ENCODE measurements at regions not wholly inside any gene's neighbourhood (a gene's known extent, or its start where the extent isn't known, plus 50 kb on each side); places are given as distances from the start of the nearest gene placed in this dataset.

GRCh38 chr10:105981679-105982078 lies 1182.8 kb downstream of the SORCS1 start:
- TF ChIP-seq CTCF (IDR thresholded peaks at IDR 0.05; ENCODE audit: insufficient read depth, low read length, poor library complexity, severe bottlenecking) = no peak
- no peak for DNase-seq (ENCODE audit: low read depth)

GRCh38 chr10:105974803-105975456 lies 1189.6 kb downstream of the SORCS1 start:
- Histone ChIP-seq H3K27me3 (ENCODE audit: control insufficient read depth, insufficient read depth, low read length) (no peaks in the 10 kb centered on the region), H3K4me3 (ENCODE audit: low read depth, low read length) (no peak overlapping the region), H3K36me3 (ENCODE audit: control insufficient read depth, insufficient read depth, low read length) (no peaks in the 10 kb centered on the region)
- no peak for DNase-seq (ENCODE audit: low read depth)
- TF ChIP-seq CTCF (IDR thresholded peaks at IDR 0.05; ENCODE audit: insufficient read depth, low read length, poor library complexity, severe bottlenecking) = peak; percentile 62

More at GRCh38 chr10:105981679-105982078, 1182.8 kb downstream of the SORCS1 start:
- no peaks in the 10 kb centered on the region for H3K27me3 ChIP-seq (ENCODE audit: control insufficient read depth, insufficient read depth, low read length)
- H3K4me3 ChIP-seq (ENCODE audit: low read depth, low read length) = no peak overlapping the region
- no peaks in the 10 kb centered on the region for H3K36me3 ChIP-seq (ENCODE audit: control insufficient read depth, insufficient read depth, low read length)

GRCh38 chr10:105973902-105974301 lies 1190.6 kb downstream of the SORCS1 start:
- no peak for TF ChIP-seq CTCF (IDR thresholded peaks at IDR 0.05; ENCODE audit: insufficient read depth, low read length, poor library complexity, severe bottlenecking)
- Histone ChIP-seq H3K36me3 (ENCODE audit: control insufficient read depth, insufficient read depth, low read length) (no peaks in the 10 kb centered on the region), H3K27me3 (ENCODE audit: control insufficient read depth, insufficient read depth, low read length) (no peaks in the 10 kb centered on the region), H3K4me3 (ENCODE audit: low read depth, low read length) (no peak overlapping the region)
- no peak for DNase-seq (ENCODE audit: low read depth)

- DNase-seq (ENCODE audit: low read depth) = no peak
- TF ChIP-seq CTCF (IDR thresholded peaks at IDR 0.05; ENCODE audit: insufficient read depth, low read length, poor library complexity, severe bottlenecking) = no peak
- Histone ChIP-seq H3K36me3 (ENCODE audit: control insufficient read depth, insufficient read depth, low read length) (no peaks in the 10 kb centered on the region), H3K4me3 (ENCODE audit: low read depth, low read length) (no peak overlapping the region), H3K27me3 (ENCODE audit: control insufficient read depth, insufficient read depth, low read length) (no peaks in the 10 kb centered on the region)
Measured at GRCh38 chr10:105973360-105973759, 1191.1 kb downstream of the SORCS1 start.

- no peak for DNase-seq (ENCODE audit: low read depth)
- H3K36me3 ChIP-seq (ENCODE audit: control insufficient read depth, insufficient read depth, low read length) = no peaks in the 10 kb centered on the region
- TF ChIP-seq CTCF (IDR thresholded peaks at IDR 0.05; ENCODE audit: insufficient read depth, low read length, poor library complexity, severe bottlenecking) = no peak
- H3K4me3 ChIP-seq (ENCODE audit: low read depth, low read length) = no peak overlapping the region
- H3K27me3 ChIP-seq (ENCODE audit: control insufficient read depth, insufficient read depth, low read length) = no peaks in the 10 kb centered on the region
Measured at GRCh38 chr10:105971460-105971859, 1193.0 kb downstream of the SORCS1 start.

- DNase-seq (ENCODE audit: low read depth) = no peak
- Histone ChIP-seq H3K4me3 (ENCODE audit: low read depth, low read length) (no peak overlapping the region), H3K36me3 (ENCODE audit: control insufficient read depth, insufficient read depth, low read length) (no peaks in the 10 kb centered on the region), H3K27me3 (ENCODE audit: control insufficient read depth, insufficient read depth, low read length) (no peaks in the 10 kb centered on the region)
- no peak for TF ChIP-seq CTCF (IDR thresholded peaks at IDR 0.05; ENCODE audit: insufficient read depth, low read length, poor library complexity, severe bottlenecking)
Measured at GRCh38 chr10:105969884-105970377, 1194.6 kb downstream of the SORCS1 start.
